ENCODE measurements at regions not wholly inside any gene's neighbourhood (a gene's known extent, or its start where the extent isn't known, plus 50 kb on each side); places are given as distances from the start of the nearest gene placed in this dataset.
A peak's percentile ranks its signal among the peaks of the same experiment; 100 is the strongest.

- Histone ChIP-seq H3K4me3 (ENCODE audit: low read depth, low read length) (no peak overlapping the region), H3K4me1 (ENCODE audit: control insufficient read depth, insufficient read depth, low read length) (no peaks in the 10 kb centered on the region), H3K27ac (ENCODE audit: low read depth, low read length) (no peak overlapping the region), H3K36me3 (ENCODE audit: control insufficient read depth, insufficient read depth, low read length) (no peaks in the 10 kb centered on the region), H3K27me3 (ENCODE audit: control insufficient read depth, insufficient read depth, low read length) (no peaks in the 10 kb centered on the region), H3K9me3 (ENCODE audit: control insufficient read depth, insufficient read depth, low read length) (no peaks in the 10 kb centered on the region)
- WGBS (ENCODE audit: insufficient coverage) = 92% methylated on average over 2 of the region's 4 CpGs
- DNase-seq (ENCODE audit: low read depth in 4 of 6, low spot score in 6 of 6) = no peak
These were observed 251.1 kb upstream of the IRX5 start for GRCh38 chr16:54679531-54679930.

GRCh38 chr16:54677308-54677950, 253.2 kb upstream of the IRX5 start:
- Histone ChIP-seq H3K36me3 (ENCODE audit: control insufficient read depth, insufficient read depth, low read length) (no peaks in the 10 kb centered on the region), H3K4me3 (ENCODE audit: low read depth, low read length) (no peak overlapping the region), H3K9me3 (ENCODE audit: control insufficient read depth, insufficient read depth, low read length) (no peaks in the 10 kb centered on the region), H3K27me3 (ENCODE audit: control insufficient read depth, insufficient read depth, low read length) (no peaks in the 10 kb centered on the region), H3K27ac (ENCODE audit: low read depth, low read length) (no peak overlapping the region), H3K4me1 (ENCODE audit: control insufficient read depth, insufficient read depth, low read length) (no peaks in the 10 kb centered on the region)
- DNase-seq (ENCODE audit: low read depth in 4 of 6, low spot score in 6 of 6) = no peak
- WGBS (ENCODE audit: insufficient coverage) = 92% methylated on average over 3 of the region's 6 CpGs

- WGBS (ENCODE audit: insufficient coverage) = no CpG with 5 or more reads among the region's 1 CpG
- no peak for DNase-seq (ENCODE audit: low read depth in 4 of 6, low spot score in 6 of 6)
- H3K36me3 ChIP-seq (ENCODE audit: control insufficient read depth, insufficient read depth, low read length) = no peaks in the 10 kb centered on the region
- no peaks in the 10 kb centered on the region for H3K9me3 ChIP-seq (ENCODE audit: control insufficient read depth, insufficient read depth, low read length)
- H3K27ac ChIP-seq (ENCODE audit: low read depth, low read length) = no peak overlapping the region
- no peaks in the 10 kb centered on the region for H3K27me3 ChIP-seq (ENCODE audit: control insufficient read depth, insufficient read depth, low read length)
- no peak overlapping the region for H3K4me3 ChIP-seq (ENCODE audit: low read depth, low read length)
- no peaks in the 10 kb centered on the region for H3K4me1 ChIP-seq (ENCODE audit: control insufficient read depth, insufficient read depth, low read length)
These were observed 257.4 kb upstream of the IRX5 start for GRCh38 chr16:54673313-54673712.

GRCh38 chr16:54672500-54672899, 258.2 kb upstream of the IRX5 start:
- Histone ChIP-seq H3K27ac (ENCODE audit: low read depth, low read length) (no peak overlapping the region), H3K4me3 (ENCODE audit: low read depth, low read length) (no peak overlapping the region), H3K27me3 (ENCODE audit: control insufficient read depth, insufficient read depth, low read length) (no peaks in the 10 kb centered on the region), H3K4me1 (ENCODE audit: control insufficient read depth, insufficient read depth, low read length) (no peaks in the 10 kb centered on the region), H3K9me3 (ENCODE audit: control insufficient read depth, insufficient read depth, low read length) (no peaks in the 10 kb centered on the region), H3K36me3 (ENCODE audit: control insufficient read depth, insufficient read depth, low read length) (no peaks in the 10 kb centered on the region)
- DNase-seq (ENCODE audit: low read depth in 4 of 6, low spot score in 6 of 6) = no peak
- 100% methylated on average over 1 of the region's 1 CpG for WGBS (ENCODE audit: insufficient coverage)

- WGBS (ENCODE audit: insufficient coverage) = no CpG with 5 or more reads among the region's 2 CpGs
- no peak overlapping the region for H3K27ac ChIP-seq (ENCODE audit: low read depth, low read length)
- peaks cover 10% of the 10 kb centered on the region for H3K4me1 ChIP-seq (ENCODE audit: control insufficient read depth, insufficient read depth, low read length)
- H3K36me3 ChIP-seq (ENCODE audit: control insufficient read depth, insufficient read depth, low read length) = no peaks in the 10 kb centered on the region
- no peak for DNase-seq (ENCODE audit: low read depth in 4 of 6, low spot score in 6 of 6)
- H3K27me3 ChIP-seq (ENCODE audit: control insufficient read depth, insufficient read depth, low read length) = peaks cover 29% of the 10 kb centered on the region
- no peak overlapping the region for H3K4me3 ChIP-seq (ENCODE audit: low read depth, low read length)
- no peaks in the 10 kb centered on the region for H3K9me3 ChIP-seq (ENCODE audit: control insufficient read depth, insufficient read depth, low read length)
These were observed 273.0 kb upstream of the IRX5 start for GRCh38 chr16:54657709-54658102.

- WGBS (ENCODE audit: insufficient coverage) = 67% methylated on average over 1 of the region's 5 CpGs
- no peak overlapping the region for H3K27ac ChIP-seq (ENCODE audit: low read depth, low read length)
- H3K9me3 ChIP-seq (ENCODE audit: control insufficient read depth, insufficient read depth, low read length) = no peaks in the 10 kb centered on the region
- H3K36me3 ChIP-seq (ENCODE audit: control insufficient read depth, insufficient read depth, low read length) = no peaks in the 10 kb centered on the region
- peak in 1 of 6 donors; percentile 6 for DNase-seq (ENCODE audit: low read depth in 4 of 6, low spot score in 6 of 6)
- peaks cover 10% of the 10 kb centered on the region for H3K4me1 ChIP-seq (ENCODE audit: control insufficient read depth, insufficient read depth, low read length)
- peaks cover 33% of the 10 kb centered on the region for H3K27me3 ChIP-seq (ENCODE audit: control insufficient read depth, insufficient read depth, low read length)
- no peak overlapping the region for H3K4me3 ChIP-seq (ENCODE audit: low read depth, low read length)
These were observed 273.5 kb upstream of the IRX5 start for GRCh38 chr16:54657058-54657708.

- H3K9me3 ChIP-seq (ENCODE audit: control insufficient read depth, insufficient read depth, low read length) = no peaks in the 10 kb centered on the region
- H3K27me3 ChIP-seq (ENCODE audit: control insufficient read depth, insufficient read depth, low read length) = peaks cover 48% of the 10 kb centered on the region
- 15% methylated on average over 11 of the region's 14 CpGs for WGBS (ENCODE audit: insufficient coverage)
- peak in 3 of 6 donors; percentile 33 to 87 (median 81) for DNase-seq (ENCODE audit: low read depth in 4 of 6, low spot score in 6 of 6)
- H3K27ac ChIP-seq (ENCODE audit: low read depth, low read length) = no peak overlapping the region
- peaks cover 15% of the 10 kb centered on the region for H3K4me1 ChIP-seq (ENCODE audit: control insufficient read depth, insufficient read depth, low read length)
- no peaks in the 10 kb centered on the region for H3K36me3 ChIP-seq (ENCODE audit: control insufficient read depth, insufficient read depth, low read length)
- no peak overlapping the region for H3K4me3 ChIP-seq (ENCODE audit: low read depth, low read length)
These were observed 275.5 kb upstream of the IRX5 start for GRCh38 chr16:54655121-54655590.

- Histone ChIP-seq H3K27ac (ENCODE audit: low read depth, low read length) (no peak overlapping the region), H3K4me3 (ENCODE audit: low read depth, low read length) (no peak overlapping the region), H3K9me3 (ENCODE audit: control insufficient read depth, insufficient read depth, low read length) (no peaks in the 10 kb centered on the region), H3K36me3 (ENCODE audit: control insufficient read depth, insufficient read depth, low read length) (no peaks in the 10 kb centered on the region), H3K4me1 (ENCODE audit: control insufficient read depth, insufficient read depth, low read length) (peaks cover 18% of the 10 kb centered on the region), H3K27me3 (ENCODE audit: control insufficient read depth, insufficient read depth, low read length) (peaks cover 51% of the 10 kb centered on the region)
- WGBS (ENCODE audit: insufficient coverage) = 14% methylated on average over 9 of the region's 12 CpGs
- DNase-seq (ENCODE audit: low read depth in 4 of 6, low spot score in 6 of 6) = peak in 2 of 6 donors; percentile 67 to 80
These were observed 276.2 kb upstream of the IRX5 start for GRCh38 chr16:54654429-54654828.

- Histone ChIP-seq H3K9me3 (ENCODE audit: control insufficient read depth, insufficient read depth, low read length) (no peaks in the 10 kb centered on the region), H3K27ac (ENCODE audit: low read depth, low read length) (no peak overlapping the region), H3K27me3 (ENCODE audit: control insufficient read depth, insufficient read depth, low read length) (peaks cover 47% of the 10 kb centered on the region), H3K36me3 (ENCODE audit: control insufficient read depth, insufficient read depth, low read length) (no peaks in the 10 kb centered on the region), H3K4me3 (ENCODE audit: low read depth, low read length) (no peak overlapping the region), H3K4me1 (ENCODE audit: control insufficient read depth, insufficient read depth, low read length) (peaks cover 18% of the 10 kb centered on the region)
- no peak for DNase-seq (ENCODE audit: low read depth in 4 of 6, low spot score in 6 of 6)
- 92% methylated on average over 2 of the region's 6 CpGs for WGBS (ENCODE audit: insufficient coverage)
These were observed 278.4 kb upstream of the IRX5 start for GRCh38 chr16:54652201-54652770.

All from spinal cord (tissue), 9 donors.